Tibial artery (tissue), 4 donors: ENCODE measurements at regions not wholly inside any gene's neighbourhood (a gene's known extent, or its start where the extent isn't known, plus 50 kb on each side); places are given as distances from the start of the nearest gene placed in this dataset.

Experiments used
- DNase-seq, 2 donors: peaks; one replicate each; pipeline ENCODE4 v3.0.0-alpha.2; 2019
- H3K27ac ChIP-seq, 2 donors: fragments of 200-600 bp; sonication (generic) in 1 of 2; 1 replicate in 1 of 2; 2 replicates in 1 of 2; pipeline ENCODE4 v1.5.1; 2018 to 2019; ENCODE audit warnings: mild to moderate bottlenecking in 1 of 2
- H3K27me3 ChIP-seq, 2 donors: fragments of 200-600 bp; sonication (generic) in 1 of 2; one replicate each; pipeline versions ENCODE4 v1.5.1 to v1.6.0; 2016 to 2019
- H3K36me3 ChIP-seq, 3 donors: fragments of 200-600 bp; sonication (generic) in 2 of 3; one replicate each; pipeline ENCODE4 v1.5.1; 2016 to 2019; ENCODE audit warnings: mild to moderate bottlenecking in 2 of 3
- H3K4me1 ChIP-seq, 4 donors: fragments of 200-600 bp; sonication (generic) in 2 of 4; 1 replicate in 3 of 4; 2 replicates in 1 of 4; pipeline ENCODE4 v1.5.1; 2016 to 2019
- H3K4me3 ChIP-seq, 2 donors: fragments of 200-600 bp; sonication (generic) in 1 of 2; 1 replicate in 1 of 2; 2 replicates in 1 of 2; pipeline ENCODE4 v1.5.1; 2018 to 2019; ENCODE audit warnings: mild to moderate bottlenecking in 2 of 2
- H3K9me3 ChIP-seq, 3 donors: fragments of 200-600 bp; sonication (generic) in 1 of 3; one replicate each; pipeline ENCODE4 v1.5.1; 2016 to 2019
- CTCF ChIP-seq, 2 experiments: fragments of 200-600 bp in 1 of 2; fragments of 450-650 bp in 1 of 2; IDR thresholded peaks; one replicate each; pipeline ENCODE4 v1.5.1; 2017 to 2019; ENCODE audit warnings: antibody characterized with exemption in 2 of 2, mild to moderate bottlenecking in 1 of 2, moderate library complexity in 1 of 2
- intact Hi-C: fragments of 100-400 bp; cut with DNase I; formaldehyde crosslinking; loops from one replicate; pipeline ENCODE4 v1.15.0; 2023; ENCODE audit warnings: low total_unique reads

GRCh38 chr14:80323038-80323665, 111.8 kb upstream of the DIO2 start:
- intact Hi-C loops = no loop called here
- Histone ChIP-seq H3K9me3 (no peaks in the 10 kb centered on the region), H3K4me1 (no peaks in the 10 kb centered on the region), H3K27me3 (no peaks in the 10 kb centered on the region), H3K4me3 (no peak overlapping the region), H3K27ac (no peak overlapping the region), H3K36me3 (no peaks in the 10 kb centered on the region)
- DNase-seq = no peak
- no peak for TF ChIP-seq CTCF (IDR thresholded peaks at IDR 0.05)

- no peak for TF ChIP-seq CTCF (IDR thresholded peaks at IDR 0.05)
- no peak overlapping the region for H3K4me3 ChIP-seq
- no peaks in the 10 kb centered on the region for H3K36me3 ChIP-seq
- no peaks in the 10 kb centered on the region for H3K27me3 ChIP-seq
- intact Hi-C loops = no loop called here
- peaks cover 0 to 26% (median 0%) of the 10 kb centered on the region in 4 donors for H3K4me1 ChIP-seq
- no peak for DNase-seq
- peak overlapping the region in 1 of 2 donors; percentile 30 for H3K27ac ChIP-seq
- no peaks in the 10 kb centered on the region for H3K9me3 ChIP-seq
These were observed 105.1 kb upstream of the DIO2 start for GRCh38 chr14:80316441-80316840.

- no peaks in the 10 kb centered on the region for H3K27me3 ChIP-seq
- intact Hi-C loops = no loop called here
- H3K27ac ChIP-seq = no peak overlapping the region
These were observed 104.4 kb upstream of the DIO2 start for GRCh38 chr14:80315681-80316080.

GRCh38 chr14:80313806-80314205, 102.5 kb upstream of the DIO2 start:
- TF ChIP-seq CTCF (IDR thresholded peaks at IDR 0.05) = no peak
- no peaks in the 10 kb centered on the region for H3K36me3 ChIP-seq
- no peak for DNase-seq
- intact Hi-C loops = no loop called here
- H3K27me3 ChIP-seq = no peaks in the 10 kb centered on the region
- peaks cover 0 to 36% (median 3%) of the 10 kb centered on the region in 4 donors for H3K4me1 ChIP-seq
- no peak overlapping the region for H3K4me3 ChIP-seq
- no peak overlapping the region for H3K27ac ChIP-seq
- no peaks in the 10 kb centered on the region for H3K9me3 ChIP-seq

More at GRCh38 chr14:80315681-80316080, 104.4 kb upstream of the DIO2 start:
- Histone ChIP-seq H3K4me3 (no peak overlapping the region), H3K36me3 (no peaks in the 10 kb centered on the region), H3K9me3 (no peaks in the 10 kb centered on the region), H3K4me1 (peaks cover 0 to 33% (median 3%) of the 10 kb centered on the region in 4 donors)
- DNase-seq = no peak
- no peak for TF ChIP-seq CTCF (IDR thresholded peaks at IDR 0.05)

- no peak for DNase-seq
- no peak for TF ChIP-seq CTCF (IDR thresholded peaks at IDR 0.05)
- Histone ChIP-seq H3K4me3 (no peak overlapping the region), H3K27ac (no peak overlapping the region), H3K27me3 (no peaks in the 10 kb centered on the region), H3K36me3 (no peaks in the 10 kb centered on the region), H3K4me1 (peaks cover 0 to 20% (median 3%) of the 10 kb centered on the region in 4 donors), H3K9me3 (no peaks in the 10 kb centered on the region)
- intact Hi-C loops = no loop called here
These were observed 99.8 kb upstream of the DIO2 start for GRCh38 chr14:80310938-80311750.
